HUES6 (cell line): ENCODE measurements at regions not wholly inside any gene's neighbourhood (a gene's known extent, or its start where the extent isn't known, plus 50 kb on each side); places are given as distances from the start of the nearest gene placed in this dataset.

Source experiments
- H3K27ac ChIP-seq: 2 replicates; pipeline ENCODE4 v1.7.0; 2013; ENCODE audit warnings: low read depth, mild to moderate bottlenecking, low read length, inconsistent platforms
- H3K27me3 ChIP-seq: 2 replicates; pipeline ENCODE4 v1.6.1; 2013; ENCODE audit warnings: low read length; ENCODE audit not compliant: control insufficient read depth, insufficient read depth
- H3K36me3 ChIP-seq: 2 replicates; pipeline ENCODE4 v1.6.1; 2013; ENCODE audit warnings: low read length; ENCODE audit not compliant: control insufficient read depth, insufficient read depth
- H3K4me1 ChIP-seq: 2 replicates; pipeline ENCODE4 v1.6.1; 2013; ENCODE audit warnings: low read length; ENCODE audit not compliant: control insufficient read depth, insufficient read depth
- H3K4me3 ChIP-seq: 2 replicates; pipeline ENCODE4 v1.5.1; 2013; ENCODE audit warnings: low read depth, low read length
- H3K9ac ChIP-seq: one replicate; pipeline ENCODE4 v1.6.1; 2013; ENCODE audit warnings: mild to moderate bottlenecking, low read length
- H3K9me3 ChIP-seq: 2 replicates; pipeline ENCODE4 v1.6.1; 2013; ENCODE audit warnings: low read depth, low read length; ENCODE audit not compliant: control insufficient read depth, insufficient read depth

- Histone ChIP-seq H3K4me1 (no peaks in the 10 kb centered on the region), H3K27me3 (0 out of 2 replicates have a peak, but pooled peaks cover 4% of the 10 kb centered on the region), H3K4me3 (no peak overlapping the region), H3K36me3 (no peaks in the 10 kb centered on the region), H3K9me3 (no peaks in the 10 kb centered on the region), H3K9ac (no peak overlapping the region), H3K27ac (no peak overlapping the region)
Measured at GRCh38 chr16:5678371-5678770, 580.8 kb upstream of the EEF2KMT start.

- H3K9me3 ChIP-seq, result no peaks in the 10 kb centered on the region
- H3K4me1 ChIP-seq, result peaks cover 5% of the 10 kb centered on the region
- no peak overlapping the region for H3K9ac ChIP-seq
- H3K36me3 ChIP-seq, result no peaks in the 10 kb centered on the region
- H3K4me3 ChIP-seq, result no peak overlapping the region
- H3K27ac ChIP-seq, result no peak overlapping the region
- 0 out of 2 replicates have a peak, but pooled peaks cover under 1% of the 10 kb centered on the region for H3K27me3 ChIP-seq
Measured at GRCh38 chr16:5671421-5671820, 573.8 kb upstream of the EEF2KMT start.

DNA sequence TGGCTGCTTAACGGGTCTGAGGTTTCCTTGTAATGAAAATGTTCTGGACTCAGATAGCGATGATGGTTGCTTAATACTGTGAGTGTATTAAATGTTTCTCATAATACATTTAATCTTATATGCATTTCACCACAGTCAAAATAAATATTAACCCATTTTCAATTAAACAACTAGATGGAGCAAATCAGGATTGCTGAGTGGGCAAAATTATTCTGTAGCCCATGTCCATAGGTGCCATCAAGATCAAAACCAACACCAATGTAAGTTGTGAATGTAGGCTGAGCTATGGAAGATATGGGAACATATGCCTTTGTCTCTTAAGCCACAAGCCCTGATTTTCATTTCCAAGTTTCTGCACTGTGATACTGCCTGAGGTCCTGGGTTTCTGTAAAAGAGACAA is 572.6 kb upstream of the EEF2KMT start:
- H3K27me3 ChIP-seq, result no peaks in the 10 kb centered on the region
- H3K4me3 ChIP-seq, result no peak overlapping the region
- no peaks in the 10 kb centered on the region for H3K36me3 ChIP-seq

DNA sequence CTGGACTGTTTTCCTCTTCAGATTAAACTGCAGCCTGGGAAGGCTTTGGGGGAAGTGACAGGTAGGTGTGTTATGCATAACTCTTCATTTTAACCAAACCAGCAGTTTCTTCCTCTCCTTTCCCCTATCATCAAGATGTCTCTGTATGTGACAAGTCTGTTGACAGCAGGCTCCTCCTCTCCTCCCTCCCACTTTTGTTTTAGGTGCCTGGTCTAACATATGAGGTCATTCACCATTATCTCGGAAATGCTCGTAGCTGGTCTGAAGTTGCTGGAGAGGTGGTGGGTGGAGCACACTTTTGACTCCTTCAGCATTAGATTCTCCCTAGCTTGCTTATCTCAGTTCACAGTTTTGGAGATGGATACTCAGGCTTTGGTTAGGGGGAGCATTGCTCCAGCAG is 571.0 kb upstream of the EEF2KMT start:
- H3K9me3 ChIP-seq, result no peaks in the 10 kb centered on the region
- no peak overlapping the region for H3K9ac ChIP-seq
- H3K27me3 ChIP-seq, result no peaks in the 10 kb centered on the region
- H3K27ac ChIP-seq, result no peak overlapping the region
- H3K36me3 ChIP-seq, result no peaks in the 10 kb centered on the region
- H3K4me3 ChIP-seq, result no peak overlapping the region
- H3K4me1 ChIP-seq, result peaks cover 5% of the 10 kb centered on the region

More for the DNA sequence above, 572.6 kb upstream of the EEF2KMT start:
- Histone ChIP-seq H3K9me3 (no peaks in the 10 kb centered on the region), H3K4me1 (peaks cover 5% of the 10 kb centered on the region), H3K27ac (no peak overlapping the region), H3K9ac (no peak overlapping the region)

DNA sequence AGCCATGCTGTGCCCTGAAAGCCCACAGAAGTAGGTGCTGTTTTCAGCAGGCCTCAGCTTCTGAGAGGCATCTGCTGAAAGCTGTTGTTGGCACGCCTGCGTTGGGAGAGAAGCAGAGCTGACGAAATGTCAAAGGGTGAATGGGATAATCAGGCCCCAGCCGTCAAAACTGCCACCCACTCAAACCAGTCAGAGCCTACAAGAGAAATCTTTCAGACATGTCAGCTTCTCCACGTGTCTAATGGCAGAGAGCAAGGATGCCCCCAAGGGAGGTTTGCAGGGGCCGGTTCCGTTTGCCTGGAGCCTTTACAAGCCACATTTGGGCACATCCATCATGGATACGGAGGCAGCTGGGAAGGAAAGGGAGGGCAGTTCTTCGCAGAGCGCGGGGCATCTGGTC is 568.2 kb upstream of the EEF2KMT start:
- H3K27me3 ChIP-seq, result no peaks in the 10 kb centered on the region
- no peaks in the 10 kb centered on the region for H3K36me3 ChIP-seq
- H3K4me1 ChIP-seq, result peaks cover 5% of the 10 kb centered on the region
- H3K4me3 ChIP-seq, result no peak overlapping the region
- H3K27ac ChIP-seq, result no peak overlapping the region
- H3K9me3 ChIP-seq, result no peaks in the 10 kb centered on the region
- H3K9ac ChIP-seq, result no peak overlapping the region

DNA sequence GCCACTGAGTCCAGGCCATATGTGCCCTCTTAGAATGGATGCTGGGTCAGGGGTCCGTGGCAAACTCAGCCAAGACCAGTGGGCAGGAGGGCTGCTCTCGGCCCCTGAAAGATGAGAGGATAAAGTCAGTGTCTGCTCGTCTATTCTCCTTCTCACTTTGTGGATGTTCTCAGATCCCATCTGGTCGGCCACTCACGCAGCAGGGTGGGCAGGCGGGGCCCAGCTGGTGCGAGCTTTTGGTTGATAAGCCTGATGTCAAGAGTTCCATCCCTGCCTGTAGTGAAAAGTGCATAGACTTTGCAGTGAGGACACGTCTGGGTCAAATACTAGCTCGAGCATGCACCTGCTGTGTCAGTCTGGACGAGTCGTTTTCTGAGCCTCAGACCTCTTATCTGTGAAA is 556.2 kb upstream of the EEF2KMT start:
- Histone ChIP-seq H3K27me3 (no peaks in the 10 kb centered on the region), H3K27ac (no peak overlapping the region), H3K4me3 (no peak overlapping the region), H3K36me3 (no peaks in the 10 kb centered on the region), H3K9me3 (no peaks in the 10 kb centered on the region), H3K9ac (no peak overlapping the region), H3K4me1 (peaks cover 7% of the 10 kb centered on the region)

DNA sequence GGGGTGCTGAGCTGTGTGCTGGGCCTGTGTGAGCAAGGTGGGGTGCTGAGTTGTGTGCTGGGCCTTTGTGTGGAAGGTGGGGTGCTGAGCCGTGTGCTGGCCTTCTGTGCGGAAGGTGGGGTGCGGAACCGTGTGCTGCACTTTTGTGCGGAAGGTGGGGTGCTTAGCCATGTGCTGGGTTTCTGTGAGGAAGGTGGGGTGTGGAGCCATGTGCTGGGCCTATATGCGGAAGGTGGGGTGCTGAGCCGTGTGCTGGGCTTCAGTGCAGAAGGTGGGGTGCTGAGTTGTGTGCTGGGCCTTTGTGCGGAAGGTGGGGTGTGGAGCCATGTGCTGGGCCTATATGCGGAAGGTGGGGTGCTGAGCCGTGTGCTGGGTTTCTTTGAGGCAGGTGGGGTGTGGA is 555.4 kb upstream of the EEF2KMT start:
- Histone ChIP-seq H3K4me1 (peaks cover 7% of the 10 kb centered on the region), H3K27me3 (no peaks in the 10 kb centered on the region)

DNA sequence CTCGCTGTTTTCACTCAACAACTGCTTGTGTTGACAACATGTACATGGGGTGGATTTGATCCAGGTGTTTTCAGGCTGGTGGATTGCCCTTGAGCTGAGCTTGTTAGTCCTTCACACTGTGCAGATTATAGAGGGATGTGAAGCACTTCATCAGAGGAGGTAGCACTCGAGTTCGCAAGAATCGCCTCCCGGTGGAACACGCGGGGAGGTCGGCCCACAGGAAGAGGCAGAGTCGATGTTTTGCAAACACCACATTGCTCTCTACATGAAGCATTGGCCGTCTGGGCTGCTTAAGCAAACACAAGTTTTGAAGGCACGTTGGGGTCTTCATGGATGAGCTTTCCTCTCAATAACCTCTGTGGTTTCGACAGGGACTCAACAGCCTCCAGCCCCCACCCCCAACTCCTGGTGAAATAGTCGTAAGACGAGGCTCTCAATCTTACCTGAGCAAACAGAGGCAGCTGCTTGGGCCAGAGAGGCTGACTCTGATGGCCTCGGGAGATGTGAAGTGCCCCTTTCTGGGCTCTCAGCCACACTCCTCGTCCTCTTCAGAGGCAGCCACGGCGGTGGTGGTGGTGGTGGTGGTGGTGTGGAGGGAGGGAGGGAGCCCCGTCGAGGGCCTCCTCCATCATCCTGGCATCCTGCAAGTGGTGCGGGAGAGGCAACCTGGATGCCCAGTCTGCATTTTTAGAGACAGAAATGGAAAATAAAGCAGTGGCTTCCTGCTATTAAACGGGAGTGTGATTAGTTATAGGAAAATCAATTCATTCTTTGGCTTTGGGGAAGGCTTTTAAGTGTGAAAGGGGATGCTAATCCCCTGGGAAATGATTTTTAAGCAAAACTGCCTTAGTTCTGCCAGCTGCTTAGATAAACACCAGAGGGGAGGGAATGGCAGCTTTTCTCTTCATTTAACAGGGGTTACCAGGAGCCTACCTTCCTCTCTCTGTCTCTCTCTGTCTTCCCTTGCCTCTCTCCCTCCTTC is 552.5 kb upstream of the EEF2KMT start:
- H3K36me3 ChIP-seq, result no peaks in the 10 kb centered on the region
- no peak overlapping the region for H3K27ac ChIP-seq
- H3K9ac ChIP-seq, result no peak overlapping the region
- H3K4me1 ChIP-seq, result peaks cover 7% of the 10 kb centered on the region
- no peaks in the 10 kb centered on the region for H3K9me3 ChIP-seq
- H3K4me3 ChIP-seq, result no peak overlapping the region
- no peaks in the 10 kb centered on the region for H3K27me3 ChIP-seq

More for the DNA sequence above, 555.4 kb upstream of the EEF2KMT start:
- Histone ChIP-seq H3K36me3 (no peaks in the 10 kb centered on the region), H3K9ac (no peak overlapping the region), H3K9me3 (no peaks in the 10 kb centered on the region), H3K4me3 (no peak overlapping the region), H3K27ac (no peak overlapping the region)

DNA sequence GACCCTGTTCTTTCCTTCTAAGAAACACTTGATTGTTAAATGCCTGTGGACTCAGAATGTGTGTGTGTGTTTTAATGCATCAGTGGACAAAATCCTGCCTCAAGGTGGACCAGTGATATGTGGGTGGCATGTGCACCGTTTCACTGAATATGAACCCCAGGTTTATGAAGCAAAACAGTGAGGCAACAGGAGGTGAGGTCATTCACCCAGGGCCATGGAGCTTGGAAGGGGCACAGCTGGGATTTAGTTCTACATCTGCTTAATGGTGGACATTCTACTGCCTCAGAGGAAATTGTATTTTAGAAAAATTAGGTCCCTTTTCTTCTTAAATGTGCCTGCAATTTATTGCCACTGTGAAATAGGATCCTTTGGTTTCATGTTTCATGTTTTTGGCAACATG is 549.5 kb upstream of the EEF2KMT start:
- H3K4me3 ChIP-seq, result no peak overlapping the region
- H3K27ac ChIP-seq, result no peak overlapping the region
- H3K4me1 ChIP-seq, result peaks cover 14% of the 10 kb centered on the region
- H3K9me3 ChIP-seq, result no peaks in the 10 kb centered on the region
- no peaks in the 10 kb centered on the region for H3K36me3 ChIP-seq
- H3K9ac ChIP-seq, result no peak overlapping the region
- no peaks in the 10 kb centered on the region for H3K27me3 ChIP-seq

DNA sequence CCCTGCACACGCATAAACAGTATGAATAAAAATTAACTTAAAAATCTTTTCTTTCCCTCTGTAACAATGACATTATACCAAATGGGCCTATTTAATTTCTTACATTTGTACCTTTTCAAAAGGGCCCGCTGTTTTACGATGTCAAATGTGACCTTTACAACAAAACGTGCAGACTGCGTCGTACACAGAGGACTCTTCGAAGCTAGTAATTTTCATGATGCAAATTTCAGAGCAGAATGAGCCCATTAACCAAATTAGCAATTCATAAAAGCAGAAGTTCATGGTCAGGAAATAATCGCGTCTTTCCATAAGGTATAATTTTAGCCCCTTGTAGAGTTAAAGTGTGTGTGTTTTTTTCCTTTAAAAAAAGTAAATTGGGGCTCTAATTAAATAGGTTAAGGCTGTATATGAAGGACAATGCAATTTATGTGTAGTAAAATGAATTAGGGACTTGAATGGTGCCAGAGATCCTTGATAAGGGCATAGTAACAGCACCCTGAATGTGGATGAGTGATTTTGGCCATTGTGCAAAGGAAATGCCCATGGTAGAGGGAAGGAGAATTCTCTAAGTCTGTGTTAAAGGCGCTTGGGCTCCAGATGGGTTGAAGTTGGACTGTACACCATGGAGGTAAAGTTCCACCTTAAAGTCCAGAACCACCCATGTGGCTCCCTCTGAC is 546.4 kb upstream of the EEF2KMT start:
- H3K36me3 ChIP-seq, result no peaks in the 10 kb centered on the region
- H3K27ac ChIP-seq, result no peak overlapping the region
- H3K4me1 ChIP-seq, result peaks cover 8% of the 10 kb centered on the region; the same call in 1 of the 2 replicates
- no peak overlapping the region for H3K9ac ChIP-seq
- H3K9me3 ChIP-seq, result no peaks in the 10 kb centered on the region
- no peaks in the 10 kb centered on the region for H3K27me3 ChIP-seq
- no peak overlapping the region for H3K4me3 ChIP-seq

GRCh38 chr16:5642436-5642835 is 544.8 kb upstream of the EEF2KMT start:
- H3K4me1 ChIP-seq, result peaks cover 8% of the 10 kb centered on the region; the same call in 1 of the 2 replicates
- H3K36me3 ChIP-seq, result no peaks in the 10 kb centered on the region
- H3K27me3 ChIP-seq, result no peaks in the 10 kb centered on the region
- no peak overlapping the region for H3K4me3 ChIP-seq
- no peaks in the 10 kb centered on the region for H3K9me3 ChIP-seq
- no peak overlapping the region for H3K27ac ChIP-seq
- no peak overlapping the region for H3K9ac ChIP-seq
